Keratinocyte (primary cell): ENCODE measurements at regions not wholly inside any gene's neighbourhood (a gene's known extent, or its start where the extent isn't known, plus 50 kb on each side); places are given as distances from the start of the nearest gene placed in this dataset.

Source experiments
- EZH2 ChIP-seq: IDR thresholded peaks from one replicate; pipeline ENCODE4 v1.6.1; 2012; ENCODE audit warnings: inconsistent platforms, mild to moderate bottlenecking, low read length, moderate library complexity
- TF ChIP-seq, protein P1 (sequence below), 3 experiments: IDR thresholded peaks in 1 of 3; conservative IDR thresholded peaks in 1 of 3; optimal IDR thresholded peaks in 1 of 3; 2 replicates in 2 of 3; 3 replicates in 1 of 3; pipeline versions ENCODE3 to v1.5.1; 2011; ENCODE audit warnings: low read length in 3 of 3, mild to moderate bottlenecking in 3 of 3, moderate library complexity in 2 of 3, control low read depth in 1 of 3, inconsistent platforms in 1 of 3; ENCODE audit not compliant: insufficient read depth in 2 of 3; ENCODE audit errors: extremely low read depth in 1 of 3

DNA sequence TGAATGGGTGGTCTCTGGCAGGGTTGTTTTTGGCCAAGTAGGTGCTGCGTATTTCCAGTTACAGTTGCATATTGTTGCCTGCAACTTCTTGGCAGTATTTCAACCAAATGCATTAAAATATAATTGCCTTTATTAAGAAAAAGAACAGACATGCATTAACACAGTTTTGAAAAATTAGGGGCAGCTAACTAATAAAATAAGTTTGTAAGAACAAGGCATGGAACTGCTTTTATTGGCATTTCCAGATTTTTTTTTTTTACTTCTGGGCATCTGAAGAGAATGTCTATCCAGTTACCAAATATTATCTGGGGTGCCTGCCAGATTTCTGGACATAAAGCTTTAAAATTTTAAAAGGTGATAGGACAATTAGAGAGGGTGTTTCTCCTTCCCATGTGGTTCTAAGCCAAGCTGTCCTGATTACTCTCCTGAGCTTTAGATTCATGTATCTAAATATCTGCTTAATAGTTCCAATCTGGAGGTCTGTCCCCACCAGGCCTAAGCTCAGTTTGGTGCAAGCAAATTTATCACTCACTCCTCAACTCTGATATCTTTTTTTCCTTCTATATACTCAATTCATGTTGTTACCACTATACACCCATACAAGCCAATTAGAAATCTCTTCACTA is 553.3 kb upstream of the USP24 start:
- TF ChIP-seq, protein P1, sequence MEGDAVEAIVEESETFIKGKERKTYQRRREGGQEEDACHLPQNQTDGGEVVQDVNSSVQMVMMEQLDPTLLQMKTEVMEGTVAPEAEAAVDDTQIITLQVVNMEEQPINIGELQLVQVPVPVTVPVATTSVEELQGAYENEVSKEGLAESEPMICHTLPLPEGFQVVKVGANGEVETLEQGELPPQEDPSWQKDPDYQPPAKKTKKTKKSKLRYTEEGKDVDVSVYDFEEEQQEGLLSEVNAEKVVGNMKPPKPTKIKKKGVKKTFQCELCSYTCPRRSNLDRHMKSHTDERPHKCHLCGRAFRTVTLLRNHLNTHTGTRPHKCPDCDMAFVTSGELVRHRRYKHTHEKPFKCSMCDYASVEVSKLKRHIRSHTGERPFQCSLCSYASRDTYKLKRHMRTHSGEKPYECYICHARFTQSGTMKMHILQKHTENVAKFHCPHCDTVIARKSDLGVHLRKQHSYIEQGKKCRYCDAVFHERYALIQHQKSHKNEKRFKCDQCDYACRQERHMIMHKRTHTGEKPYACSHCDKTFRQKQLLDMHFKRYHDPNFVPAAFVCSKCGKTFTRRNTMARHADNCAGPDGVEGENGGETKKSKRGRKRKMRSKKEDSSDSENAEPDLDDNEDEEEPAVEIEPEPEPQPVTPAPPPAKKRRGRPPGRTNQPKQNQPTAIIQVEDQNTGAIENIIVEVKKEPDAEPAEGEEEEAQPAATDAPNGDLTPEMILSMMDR (optimal IDR thresholded peaks at IDR 0.05 in 1 of 3, IDR thresholded peaks at IDR 0.05 in 1 of 3, conservative IDR thresholded peaks at IDR 0.05 in 1 of 3; ENCODE audit: extremely low read depth in 1 of 3, insufficient read depth in 2 of 3, low read length in 3 of 3): no peak
- TF ChIP-seq EZH2: no peak
